ENCODE measurements at regions not wholly inside any gene's neighbourhood (a gene's known extent, or its start where the extent isn't known, plus 50 kb on each side); places are given as distances from the start of the nearest gene placed in this dataset.
A peak's percentile ranks its signal among the peaks of the same experiment; 100 is the strongest.

GRCh38 chr3:13259831-13260230, 160.3 kb downstream of the NUP210 start:
- H3K36me3 ChIP-seq (ENCODE audit: control insufficient read depth, insufficient read depth, low read length): peaks cover under 1% of the 10 kb centered on the region
- no peaks in the 10 kb centered on the region for H3K9me3 ChIP-seq (ENCODE audit: control insufficient read depth, insufficient read depth, low read length)
- peaks cover 49% of the 10 kb centered on the region for H3K4me1 ChIP-seq (ENCODE audit: control insufficient read depth, insufficient read depth, low read length)
- WGBS (ENCODE audit: insufficient coverage): 55% methylated on average over 3 of the region's 5 CpGs
- H3K27me3 ChIP-seq (ENCODE audit: control insufficient read depth, insufficient read depth, low read length): no peaks in the 10 kb centered on the region
- DNase-seq (ENCODE audit: low read depth in 4 of 6, low spot score in 6 of 6): no peak
- H3K27ac ChIP-seq (ENCODE audit: low read depth, low read length): no peak overlapping the region
- no peak overlapping the region for H3K4me3 ChIP-seq (ENCODE audit: low read depth, low read length)

- 81% methylated on average over 7 of the region's 9 CpGs for WGBS (ENCODE audit: insufficient coverage)
- no peak for DNase-seq (ENCODE audit: low read depth in 4 of 6, low spot score in 6 of 6)
- Histone ChIP-seq H3K27ac (ENCODE audit: low read depth, low read length) (no peak overlapping the region), H3K4me3 (ENCODE audit: low read depth, low read length) (no peak overlapping the region), H3K27me3 (ENCODE audit: control insufficient read depth, insufficient read depth, low read length) (no peaks in the 10 kb centered on the region), H3K9me3 (ENCODE audit: control insufficient read depth, insufficient read depth, low read length) (no peaks in the 10 kb centered on the region), H3K36me3 (ENCODE audit: control insufficient read depth, insufficient read depth, low read length) (peaks cover 2% of the 10 kb centered on the region), H3K4me1 (ENCODE audit: control insufficient read depth, insufficient read depth, low read length) (peaks cover 51% of the 10 kb centered on the region)
Measured at GRCh38 chr3:13258986-13259514, 161.1 kb downstream of the NUP210 start.

GRCh38 chr3:13258280-13258679, 161.8 kb downstream of the NUP210 start:
- Histone ChIP-seq H3K4me1 (ENCODE audit: control insufficient read depth, insufficient read depth, low read length) (peaks cover 45% of the 10 kb centered on the region), H3K4me3 (ENCODE audit: low read depth, low read length) (no peak overlapping the region), H3K36me3 (ENCODE audit: control insufficient read depth, insufficient read depth, low read length) (peaks cover 2% of the 10 kb centered on the region), H3K27ac (ENCODE audit: low read depth, low read length) (no peak overlapping the region), H3K9me3 (ENCODE audit: control insufficient read depth, insufficient read depth, low read length) (no peaks in the 10 kb centered on the region), H3K27me3 (ENCODE audit: control insufficient read depth, insufficient read depth, low read length) (no peaks in the 10 kb centered on the region)
- 95% methylated on average over 3 of the region's 4 CpGs for WGBS (ENCODE audit: insufficient coverage)
- no peak for DNase-seq (ENCODE audit: low read depth in 4 of 6, low spot score in 6 of 6)

- 63% methylated on average over 4 of the region's 4 CpGs for WGBS (ENCODE audit: insufficient coverage)
- no peaks in the 10 kb centered on the region for H3K27me3 ChIP-seq (ENCODE audit: control insufficient read depth, insufficient read depth, low read length)
- peak in 1 of 6 donors; percentile 76 for DNase-seq (ENCODE audit: low read depth in 4 of 6, low spot score in 6 of 6)
- H3K4me3 ChIP-seq (ENCODE audit: low read depth, low read length): no peak overlapping the region
- H3K27ac ChIP-seq (ENCODE audit: low read depth, low read length): no peak overlapping the region
- no peaks in the 10 kb centered on the region for H3K9me3 ChIP-seq (ENCODE audit: control insufficient read depth, insufficient read depth, low read length)
- H3K36me3 ChIP-seq (ENCODE audit: control insufficient read depth, insufficient read depth, low read length): peaks cover 2% of the 10 kb centered on the region
- peaks cover 45% of the 10 kb centered on the region for H3K4me1 ChIP-seq (ENCODE audit: control insufficient read depth, insufficient read depth, low read length)
Measured at GRCh38 chr3:13257666-13258065, 162.5 kb downstream of the NUP210 start.

GRCh38 chr3:13256845-13257244, 163.3 kb downstream of the NUP210 start:
- Histone ChIP-seq H3K27me3 (ENCODE audit: control insufficient read depth, insufficient read depth, low read length) (no peaks in the 10 kb centered on the region), H3K27ac (ENCODE audit: low read depth, low read length) (no peak overlapping the region), H3K9me3 (ENCODE audit: control insufficient read depth, insufficient read depth, low read length) (no peaks in the 10 kb centered on the region), H3K4me3 (ENCODE audit: low read depth, low read length) (no peak overlapping the region), H3K4me1 (ENCODE audit: control insufficient read depth, insufficient read depth, low read length) (peaks cover 40% of the 10 kb centered on the region), H3K36me3 (ENCODE audit: control insufficient read depth, insufficient read depth, low read length) (peaks cover 2% of the 10 kb centered on the region)
- 85% methylated on average over 7 of the region's 8 CpGs for WGBS (ENCODE audit: insufficient coverage)
- DNase-seq (ENCODE audit: low read depth in 4 of 6, low spot score in 6 of 6): no peak

- Histone ChIP-seq H3K27ac (ENCODE audit: low read depth, low read length) (no peak overlapping the region), H3K27me3 (ENCODE audit: control insufficient read depth, insufficient read depth, low read length) (no peaks in the 10 kb centered on the region), H3K4me1 (ENCODE audit: control insufficient read depth, insufficient read depth, low read length) (peaks cover 30% of the 10 kb centered on the region), H3K9me3 (ENCODE audit: control insufficient read depth, insufficient read depth, low read length) (no peaks in the 10 kb centered on the region), H3K36me3 (ENCODE audit: control insufficient read depth, insufficient read depth, low read length) (peaks cover 2% of the 10 kb centered on the region), H3K4me3 (ENCODE audit: low read depth, low read length) (no peak overlapping the region)
- DNase-seq (ENCODE audit: low read depth in 4 of 6, low spot score in 6 of 6): no peak
- 74% methylated on average over 26 of the region's 28 CpGs for WGBS (ENCODE audit: insufficient coverage)
Measured at GRCh38 chr3:13254028-13254951, 165.8 kb downstream of the NUP210 start.

- Histone ChIP-seq H3K36me3 (ENCODE audit: control insufficient read depth, insufficient read depth, low read length) (peaks cover 2% of the 10 kb centered on the region), H3K9me3 (ENCODE audit: control insufficient read depth, insufficient read depth, low read length) (no peaks in the 10 kb centered on the region), H3K4me3 (ENCODE audit: low read depth, low read length) (no peak overlapping the region), H3K27ac (ENCODE audit: low read depth, low read length) (no peak overlapping the region), H3K27me3 (ENCODE audit: control insufficient read depth, insufficient read depth, low read length) (no peaks in the 10 kb centered on the region), H3K4me1 (ENCODE audit: control insufficient read depth, insufficient read depth, low read length) (peaks cover 24% of the 10 kb centered on the region)
- 85% methylated on average over 11 of the region's 16 CpGs for WGBS (ENCODE audit: insufficient coverage)
- no peak for DNase-seq (ENCODE audit: low read depth in 4 of 6, low spot score in 6 of 6)
Measured at GRCh38 chr3:13253208-13253937, 166.7 kb downstream of the NUP210 start.

GRCh38 chr3:13252207-13252606, 167.9 kb downstream of the NUP210 start:
- Histone ChIP-seq H3K4me3 (ENCODE audit: low read depth, low read length) (no peak overlapping the region), H3K4me1 (ENCODE audit: control insufficient read depth, insufficient read depth, low read length) (peaks cover 24% of the 10 kb centered on the region), H3K9me3 (ENCODE audit: control insufficient read depth, insufficient read depth, low read length) (no peaks in the 10 kb centered on the region), H3K27me3 (ENCODE audit: control insufficient read depth, insufficient read depth, low read length) (no peaks in the 10 kb centered on the region), H3K27ac (ENCODE audit: low read depth, low read length) (no peak overlapping the region), H3K36me3 (ENCODE audit: control insufficient read depth, insufficient read depth, low read length) (peaks cover 2% of the 10 kb centered on the region)
- WGBS (ENCODE audit: insufficient coverage): 55% methylated on average over 4 of the region's 10 CpGs
- DNase-seq (ENCODE audit: low read depth in 4 of 6, low spot score in 6 of 6): no peak

GRCh38 chr3:13251166-13251903, 168.8 kb downstream of the NUP210 start:
- H3K27me3 ChIP-seq (ENCODE audit: control insufficient read depth, insufficient read depth, low read length): no peaks in the 10 kb centered on the region
- peaks cover 2% of the 10 kb centered on the region for H3K36me3 ChIP-seq (ENCODE audit: control insufficient read depth, insufficient read depth, low read length)
- peaks cover 24% of the 10 kb centered on the region for H3K4me1 ChIP-seq (ENCODE audit: control insufficient read depth, insufficient read depth, low read length)
- no peak overlapping the region for H3K27ac ChIP-seq (ENCODE audit: low read depth, low read length)
- H3K9me3 ChIP-seq (ENCODE audit: control insufficient read depth, insufficient read depth, low read length): no peaks in the 10 kb centered on the region
- H3K4me3 ChIP-seq (ENCODE audit: low read depth, low read length): no peak overlapping the region
- no peak for DNase-seq (ENCODE audit: low read depth in 4 of 6, low spot score in 6 of 6)
- WGBS (ENCODE audit: insufficient coverage): 62% methylated on average over 2 of the region's 4 CpGs

Data from spinal cord (tissue), 9 donors.